ENCODE measurements at regions not wholly inside any gene's neighbourhood (a gene's known extent, or its start where the extent isn't known, plus 50 kb on each side); places are given as distances from the start of the nearest gene placed in this dataset.
"Not testable (repeated sequence)": the region's sequence is repeated elsewhere in the genome, so short reads cannot be mapped to it uniquely, and the experiment has no call there.

- no peaks in the 10 kb centered on the region for H3K27me3 ChIP-seq (ENCODE audit: low read depth)
- no peak for DNase-seq
- no peak for TF ChIP-seq CTCF (IDR thresholded peaks at IDR 0.05; ENCODE audit: borderline replicate concordance)
- H3K9me3 ChIP-seq (replicated peaks) = no peaks in the 10 kb centered on the region
- H3K27ac ChIP-seq (replicated peaks) = no peak overlapping the region
- H3K4me1 ChIP-seq = no peaks in the 10 kb centered on the region
- intact Hi-C loops (cut with micrococcal nuclease) = no loop called here
- H3K4me3 ChIP-seq = no peak overlapping the region
- H3K36me3 ChIP-seq = no peaks in the 10 kb centered on the region
Observed at GRCh38 chr3:191030491-191030890, 168.0 kb upstream of the GMNC start.

- Histone ChIP-seq H3K27ac (replicated peaks) (no peak overlapping the region), H3K9me3 (replicated peaks) (no peaks in the 10 kb centered on the region), H3K27me3 (ENCODE audit: low read depth) (no peaks in the 10 kb centered on the region), H3K4me3 (no peak overlapping the region), H3K4me1 (no peaks in the 10 kb centered on the region), H3K36me3 (no peaks in the 10 kb centered on the region)
- intact Hi-C loops (cut with micrococcal nuclease) = no loop called here
- TF ChIP-seq CTCF (IDR thresholded peaks at IDR 0.05; ENCODE audit: borderline replicate concordance) = no peak
- no peak for DNase-seq
Observed at GRCh38 chr3:191026746-191027145, 164.3 kb upstream of the GMNC start.

- Histone ChIP-seq H3K27me3 (ENCODE audit: low read depth) (no peaks in the 10 kb centered on the region), H3K9me3 (replicated peaks) (no peaks in the 10 kb centered on the region), H3K4me3 (no peak overlapping the region), H3K4me1 (peaks cover 3% of the 10 kb centered on the region), H3K27ac (replicated peaks) (no peak overlapping the region), H3K36me3 (no peaks in the 10 kb centered on the region)
- intact Hi-C loops (cut with micrococcal nuclease) = no loop called here
- TF ChIP-seq CTCF (IDR thresholded peaks at IDR 0.05; ENCODE audit: borderline replicate concordance) = no peak
- no peak for DNase-seq
Observed at GRCh38 chr3:191020730-191021396, 158.4 kb upstream of the GMNC start.

- H3K27ac ChIP-seq (replicated peaks) = no peak overlapping the region
- H3K27me3 ChIP-seq (ENCODE audit: low read depth) = no peaks in the 10 kb centered on the region
- peaks cover 6% of the 10 kb centered on the region for H3K9me3 ChIP-seq (replicated peaks)
- no peak for DNase-seq
- TF ChIP-seq CTCF (IDR thresholded peaks at IDR 0.05; ENCODE audit: borderline replicate concordance) = no peak
- H3K36me3 ChIP-seq = no peaks in the 10 kb centered on the region
- peaks cover 3% of the 10 kb centered on the region for H3K4me1 ChIP-seq
- no peak overlapping the region for H3K4me3 ChIP-seq
- intact Hi-C loops (cut with micrococcal nuclease) = no loop called here
Observed at GRCh38 chr3:191019855-191020254, 157.4 kb upstream of the GMNC start.

- intact Hi-C loops (cut with micrococcal nuclease); H3K27me3 ChIP-seq (ENCODE audit: low read depth); DNase-seq; H3K4me1 ChIP-seq; H3K27ac ChIP-seq (replicated peaks); H3K36me3 ChIP-seq; H3K4me3 ChIP-seq: not testable (repeated sequence)
- peaks cover 20% of the 10 kb centered on the region for H3K9me3 ChIP-seq (replicated peaks)
Observed at GRCh38 chr3:191015960-191016359, 153.5 kb upstream of the GMNC start.

- no peak for DNase-seq
- Histone ChIP-seq H3K36me3 (no peaks in the 10 kb centered on the region), H3K27ac (replicated peaks) (no peak overlapping the region), H3K9me3 (replicated peaks) (peaks cover 7% of the 10 kb centered on the region), H3K27me3 (ENCODE audit: low read depth) (no peaks in the 10 kb centered on the region), H3K4me3 (no peak overlapping the region), H3K4me1 (no peaks in the 10 kb centered on the region)
- intact Hi-C loops (cut with micrococcal nuclease) = no loop called here
- no peak for TF ChIP-seq CTCF (IDR thresholded peaks at IDR 0.05; ENCODE audit: borderline replicate concordance)
Observed at GRCh38 chr3:191008074-191008473, 145.6 kb upstream of the GMNC start.

Data from left ventricle myocardium inferior (tissue), 1 donor.